Neuronal stem cell (in vitro differentiated cells): ENCODE measurements at regions not wholly inside any gene's neighbourhood (a gene's known extent, or its start where the extent isn't known, plus 50 kb on each side); places are given as distances from the start of the nearest gene placed in this dataset.
A peak's percentile ranks its signal among the peaks of the same experiment; 100 is the strongest.

ENCODE experiments used
- DNase-seq: peaks from one replicate; pipeline ENCODE4 v3.0.0-alpha.2; 2013; ENCODE audit warnings: low spot score
- H2AFZ ChIP-seq: one replicate; pipeline ENCODE4 v1.6.1; 2013; ENCODE audit warnings: mild to moderate bottlenecking, low read length, inconsistent platforms
- H2AK5ac ChIP-seq: 2 replicates; pipeline ENCODE4 v1.6.1; 2013; ENCODE audit warnings: low read depth, mild to moderate bottlenecking, inconsistent platforms, low read length, moderate library complexity, mixed read lengths
- H2BK120ac ChIP-seq: 2 replicates; pipeline ENCODE4 v1.6.1; 2013; ENCODE audit warnings: low read depth, mild to moderate bottlenecking, inconsistent platforms, low read length, moderate library complexity, mixed read lengths
- H2BK12ac ChIP-seq: one replicate; pipeline ENCODE4 v1.6.1; 2013; ENCODE audit warnings: low read length, inconsistent platforms
- H2BK15ac ChIP-seq: 2 replicates; pipeline ENCODE4 v1.6.1; 2013; ENCODE audit warnings: mild to moderate bottlenecking, low read length, inconsistent platforms, mixed read lengths
- H2BK5ac ChIP-seq: one replicate; pipeline ENCODE4 v1.6.1; 2013; ENCODE audit warnings: inconsistent platforms, mild to moderate bottlenecking, low read length, moderate library complexity
- H3K14ac ChIP-seq: one replicate; pipeline ENCODE4 v1.6.1; 2013; ENCODE audit warnings: low read length, inconsistent platforms
- H3K18ac ChIP-seq: 2 replicates; pipeline ENCODE4 v1.6.1; 2013; ENCODE audit warnings: low read length, inconsistent platforms
- H3K23ac ChIP-seq: 2 replicates; pipeline ENCODE4 v1.6.1; 2013; ENCODE audit warnings: low read depth, mild to moderate bottlenecking, mixed read lengths, low read length, inconsistent platforms; ENCODE audit not compliant: poor library complexity
- H3K27ac ChIP-seq: replicated peaks from 3 replicates; pipeline ENCODE4 v1.5.1; 2013; ENCODE audit warnings: low read length, inconsistent platforms
- H3K27me3 ChIP-seq, 3 experiments: 2 replicates each; pipeline ENCODE4 v1.6.1; 2013; ENCODE audit warnings: low read length in 3 of 3, mild to moderate bottlenecking in 2 of 3, inconsistent platforms in 1 of 3, low read depth in 1 of 3, mixed read lengths in 1 of 3, moderate library complexity in 1 of 3; ENCODE audit not compliant: control insufficient read depth in 3 of 3, insufficient read depth in 3 of 3
- H3K36me3 ChIP-seq, 2 donors: replicated peaks in 1 of 2; 2 replicates each; pipeline ENCODE4 v1.6.1; 2013; ENCODE audit warnings: low read length in 2 of 2; ENCODE audit not compliant: control insufficient read depth in 2 of 2, insufficient read depth in 2 of 2
- H3K4ac ChIP-seq: 2 replicates; pipeline ENCODE4 v1.6.1; 2013; ENCODE audit warnings: inconsistent platforms, mild to moderate bottlenecking, low read length, moderate library complexity
- H3K4me1 ChIP-seq, 2 donors: 1 replicate in 1 of 2; 2 replicates in 1 of 2; pipeline ENCODE4 v1.6.1; 2013; ENCODE audit warnings: low read length in 2 of 2, low read depth in 1 of 2; ENCODE audit not compliant: control insufficient read depth in 2 of 2, insufficient read depth in 1 of 2
- H3K4me2 ChIP-seq: one replicate; pipeline ENCODE4 v1.6.1; 2013; ENCODE audit warnings: mild to moderate bottlenecking, low read length, inconsistent platforms; ENCODE audit not compliant: insufficient read depth, poor library complexity, severe bottlenecking
- H3K4me3 ChIP-seq, 2 donors: 2 replicates each; pipeline ENCODE4 v1.5.1; 2013; ENCODE audit warnings: low read length in 2 of 2, mild to moderate bottlenecking in 2 of 2, inconsistent platforms in 1 of 2, moderate library complexity in 1 of 2
- H3K79me1 ChIP-seq: one replicate; pipeline ENCODE4 v1.6.1; 2013; ENCODE audit warnings: low read depth, mild to moderate bottlenecking, inconsistent platforms, low read length, moderate library complexity
- H3K9ac ChIP-seq: one replicate; pipeline ENCODE4 v1.6.1; 2013; ENCODE audit warnings: mild to moderate bottlenecking, low read depth, low read length, inconsistent platforms; ENCODE audit not compliant: poor library complexity
- H3K9me3 ChIP-seq, 2 donors: replicated peaks in 1 of 2; 2 replicates each; pipeline versions ENCODE3 to v1.6.1; 2013; ENCODE audit warnings: low read length in 2 of 2, mild to moderate bottlenecking in 2 of 2, inconsistent platforms in 1 of 2, low read depth in 1 of 2, mixed read lengths in 1 of 2, moderate library complexity in 1 of 2; ENCODE audit not compliant: control insufficient read depth in 2 of 2, insufficient read depth in 1 of 2
- H4K8ac ChIP-seq: one replicate; pipeline ENCODE4 v1.6.1; 2013; ENCODE audit warnings: low read depth, mild to moderate bottlenecking, inconsistent platforms, low read length, moderate library complexity
- H4K91ac ChIP-seq: one replicate; pipeline ENCODE4 v1.6.1; 2013; ENCODE audit warnings: low read length, low read depth, mild to moderate bottlenecking, inconsistent platforms; ENCODE audit not compliant: poor library complexity
- WGBS, 2 donors: extraction: QIAGEN DNeasy Blood & Tissue Kit; methylation state at CpG; one replicate each; pipeline ENCODE4 v1.1.7; 2013; ENCODE audit warnings: missing lambda C conversion rate in 2 of 2, mixed read lengths in 1 of 2; ENCODE audit not compliant: insufficient read length in 2 of 2, insufficient replicate concordance in 1 of 2; ENCODE audit errors: extremely low coverage in 2 of 2; 5-methylcytosine and 5-hydroxymethylcytosine counted together

DNA sequence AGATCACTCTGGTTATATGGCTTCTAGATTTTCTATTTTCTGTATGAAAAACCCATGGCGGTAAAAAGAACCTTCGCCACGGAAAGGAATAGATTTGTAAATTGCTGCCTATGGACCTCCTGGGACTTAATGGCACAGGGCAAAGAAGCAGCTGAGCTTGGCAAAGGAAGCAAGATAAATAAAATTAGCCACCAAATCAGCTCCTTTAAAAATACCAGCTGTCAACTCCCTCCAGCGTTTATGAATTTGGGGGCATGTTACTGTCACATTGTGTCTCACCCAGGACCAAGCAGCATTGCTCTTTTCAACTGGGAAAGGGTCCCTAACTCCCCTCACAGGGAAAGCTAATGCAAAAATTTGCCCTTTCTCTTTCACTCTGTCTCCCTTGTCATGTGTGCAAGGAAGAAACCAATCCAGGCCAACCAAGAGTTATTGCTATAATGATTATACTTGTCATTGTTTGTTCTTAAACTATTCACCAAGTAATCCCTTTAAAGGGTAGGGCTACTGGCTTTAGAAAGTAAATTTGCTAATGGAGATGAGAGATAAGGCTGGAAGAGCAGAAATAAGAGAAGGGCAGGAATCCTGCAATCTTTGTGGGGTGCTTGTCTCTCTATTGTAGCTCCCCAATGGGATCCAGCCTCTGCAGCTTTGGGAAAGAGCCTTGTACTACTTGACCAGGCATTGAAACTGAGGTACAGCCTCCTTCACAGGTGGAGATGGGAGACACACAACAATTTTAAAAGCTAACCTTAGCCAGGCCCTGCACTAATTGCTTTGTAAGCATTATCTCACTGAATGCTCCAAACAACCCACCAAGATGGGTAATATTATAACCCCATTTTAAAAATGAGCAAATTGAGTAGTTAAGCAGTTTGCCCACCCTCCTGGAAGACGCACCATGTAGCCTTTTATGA lies 119.1 kb upstream of the KLF7 start:
- Histone ChIP-seq H3K36me3 (no peaks in the 10 kb centered on the region), H2BK15ac (no peak overlapping the region), H2BK12ac (no peak overlapping the region), H4K91ac (no peak overlapping the region), H3K9ac (no peak overlapping the region), H3K4me1 (peaks cover 2 to 20% of the 10 kb centered on the region in 2 donors), H3K27ac (no peak overlapping the region), H3K18ac (no peak overlapping the region), H3K27me3 (no peaks in the 10 kb centered on the region), H2BK5ac (no peak overlapping the region), H2BK120ac (no peak overlapping the region), H4K8ac (no peak overlapping the region), H3K79me1 (no peaks in the 10 kb centered on the region), H3K14ac (no peak overlapping the region), H2AFZ (peak overlapping the region; percentile 15), H2AK5ac (no peak overlapping the region), H3K4me2 (no peak overlapping the region), H3K9me3 (no peaks in the 10 kb centered on the region), H3K23ac (no peak overlapping the region), H3K4me3 (no peak overlapping the region), H3K4ac (no peak overlapping the region)
- DNase-seq, result no peak
- WGBS, 2 donors, result no CpG with 5 or more reads among the region's 5 CpGs

DNA sequence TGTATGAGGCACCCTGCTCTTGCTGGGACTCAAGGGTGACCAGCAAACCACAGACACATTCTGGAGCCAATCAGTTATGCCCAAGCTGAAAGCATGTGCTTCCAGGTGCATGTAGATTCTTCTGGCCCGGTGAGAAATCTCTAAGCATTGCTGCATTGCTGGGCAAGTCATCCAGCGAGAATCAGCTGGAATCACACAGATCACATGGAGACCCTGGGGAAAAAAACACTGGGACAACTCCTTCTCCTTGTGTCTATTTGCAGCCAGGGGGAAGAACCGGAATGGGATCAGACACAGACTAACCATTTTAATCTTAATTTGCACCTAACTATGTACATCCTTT lies 119.7 kb upstream of the KLF7 start:
- Histone ChIP-seq H2AK5ac (no peak overlapping the region), H3K4me1 (peaks cover 2 to 20% of the 10 kb centered on the region in 2 donors), H3K23ac (no peak overlapping the region), H2BK12ac (no peak overlapping the region), H2BK120ac (no peak overlapping the region), H3K4ac (no peak overlapping the region), H4K91ac (no peak overlapping the region), H3K79me1 (no peaks in the 10 kb centered on the region), H3K4me3 (no peak overlapping the region), H2BK15ac (no peak overlapping the region), H3K9me3 (no peaks in the 10 kb centered on the region), H3K36me3 (no peaks in the 10 kb centered on the region), H3K9ac (no peak overlapping the region), H2BK5ac (no peak overlapping the region), H3K14ac (no peak overlapping the region), H3K27ac (no peak overlapping the region), H3K4me2 (no peak overlapping the region), H4K8ac (no peak overlapping the region), H3K27me3 (no peaks in the 10 kb centered on the region), H3K18ac (no peak overlapping the region), H2AFZ (peak overlapping the region; percentile 15)
- WGBS, 2 donors, result no CpG with 5 or more reads among the region's 3 CpGs
- no peak for DNase-seq

DNA sequence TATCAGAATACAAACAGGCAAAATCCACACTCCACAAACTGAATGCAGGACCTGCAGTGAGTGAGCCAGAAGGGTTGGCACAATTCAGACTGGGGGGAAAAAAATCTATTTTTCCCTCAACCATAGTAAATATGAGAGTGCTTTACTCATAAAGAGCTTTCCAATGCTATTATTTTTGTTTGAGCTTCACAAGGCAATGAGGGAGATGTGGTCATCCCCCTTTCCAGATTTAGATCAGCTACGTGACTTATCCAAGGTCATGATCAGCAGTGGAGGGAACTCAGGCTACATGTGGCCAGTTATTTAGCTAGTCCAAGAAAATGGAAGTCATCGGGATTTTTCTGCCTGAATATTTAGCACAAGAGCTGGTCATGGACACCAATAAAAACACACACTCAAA lies 120.4 kb upstream of the KLF7 start:
- H4K91ac ChIP-seq, result no peak overlapping the region

DNA sequence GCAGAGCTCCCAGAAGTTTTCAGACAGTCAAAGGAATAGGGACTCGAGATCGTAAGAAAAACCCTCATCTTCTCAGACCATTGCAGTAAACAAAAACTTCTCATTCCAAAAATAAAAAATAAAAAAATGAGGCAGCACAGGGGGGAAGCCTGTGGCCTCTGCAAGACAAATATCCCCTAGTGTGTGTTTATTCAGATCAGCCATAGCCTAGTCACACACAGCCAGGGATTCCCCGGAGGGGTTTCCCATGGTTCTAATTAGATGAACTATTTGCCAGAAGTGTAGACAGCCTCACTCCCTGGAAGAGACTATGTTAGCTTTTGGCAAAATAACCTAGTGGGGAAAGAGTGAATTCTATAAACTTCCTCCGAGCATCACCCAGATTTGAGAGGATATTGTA lies 122.9 kb upstream of the KLF7 start:
- Histone ChIP-seq H2BK15ac (no peak overlapping the region), H4K8ac (no peak overlapping the region), H3K36me3 (no peaks in the 10 kb centered on the region), H3K9ac (no peak overlapping the region), H3K4ac (no peak overlapping the region), H2AFZ (no peak overlapping the region), H2BK5ac (no peak overlapping the region), H4K91ac (no peak overlapping the region), H3K18ac (no peak overlapping the region), H3K14ac (no peak overlapping the region), H3K9me3 (no peaks in the 10 kb centered on the region), H3K27me3 (no peaks in the 10 kb centered on the region), H3K4me1 (peaks cover 2 to 15% of the 10 kb centered on the region in 2 donors), H3K23ac (no peak overlapping the region), H3K4me3 (no peak overlapping the region), H3K79me1 (no peaks in the 10 kb centered on the region), H3K27ac (no peak overlapping the region), H2BK12ac (no peak overlapping the region), H2BK120ac (no peak overlapping the region), H2AK5ac (no peak overlapping the region), H3K4me2 (no peak overlapping the region)
- no peak for DNase-seq
- no CpG with 5 or more reads among the region's 4 CpGs for WGBS, 2 donors

More for the DNA sequence above, 120.4 kb upstream of the KLF7 start:
- no peak overlapping the region for H2BK12ac ChIP-seq
- no peak overlapping the region for H2BK15ac ChIP-seq
- no peak for DNase-seq
- no peaks in the 10 kb centered on the region for H3K79me1 ChIP-seq
- no peak overlapping the region for H2BK5ac ChIP-seq
- no peak overlapping the region for H3K4ac ChIP-seq
- H3K18ac ChIP-seq, result no peak overlapping the region
- no peak overlapping the region for H3K14ac ChIP-seq
- peaks cover 2 to 20% of the 10 kb centered on the region in 2 donors for H3K4me1 ChIP-seq
- no peaks in the 10 kb centered on the region for H3K36me3 ChIP-seq
- WGBS, 2 donors, result no CpG with 5 or more reads among the region's 2 CpGs
- H4K8ac ChIP-seq, result no peak overlapping the region
- no peaks in the 10 kb centered on the region for H3K27me3 ChIP-seq
- no peak overlapping the region for H3K9ac ChIP-seq
- no peak overlapping the region for H2AFZ ChIP-seq
- H3K27ac ChIP-seq, result no peak overlapping the region
- no peak overlapping the region for H2AK5ac ChIP-seq
- H2BK120ac ChIP-seq, result no peak overlapping the region
- no peaks in the 10 kb centered on the region for H3K9me3 ChIP-seq
- no peak overlapping the region for H3K23ac ChIP-seq
- H3K4me3 ChIP-seq, result no peak overlapping the region
- H3K4me2 ChIP-seq, result no peak overlapping the region
